NCI-H2196 treated with DMSO at 0.1 percent for 48 hours (cell line): ENCODE measurements at regions not wholly inside any gene's neighbourhood (a gene's known extent, or its start where the extent isn't known, plus 50 kb on each side); places are given as distances from the start of the nearest gene placed in this dataset.

Source experiments
- DNase-seq: peaks from one replicate; lab custom pipeline; 2025; ENCODE audit not compliant: unreplicated experiment; lab: John Stamatoyannopoulos, UW

- DNase-seq, result no peak
Observed at GRCh38 chr2:12074845-12075217, 328.4 kb downstream of the LPIN1 start.

- DNase-seq, result no peak
Observed at GRCh38 chr2:12075603-12076002, 329.2 kb downstream of the LPIN1 start.

- DNase-seq, result peak; percentile 1
Observed at GRCh38 chr2:12076810-12077209, 330.4 kb downstream of the LPIN1 start.

- no peak for DNase-seq
Observed at GRCh38 chr2:12080360-12080759, 333.9 kb downstream of the LPIN1 start.

DNA sequence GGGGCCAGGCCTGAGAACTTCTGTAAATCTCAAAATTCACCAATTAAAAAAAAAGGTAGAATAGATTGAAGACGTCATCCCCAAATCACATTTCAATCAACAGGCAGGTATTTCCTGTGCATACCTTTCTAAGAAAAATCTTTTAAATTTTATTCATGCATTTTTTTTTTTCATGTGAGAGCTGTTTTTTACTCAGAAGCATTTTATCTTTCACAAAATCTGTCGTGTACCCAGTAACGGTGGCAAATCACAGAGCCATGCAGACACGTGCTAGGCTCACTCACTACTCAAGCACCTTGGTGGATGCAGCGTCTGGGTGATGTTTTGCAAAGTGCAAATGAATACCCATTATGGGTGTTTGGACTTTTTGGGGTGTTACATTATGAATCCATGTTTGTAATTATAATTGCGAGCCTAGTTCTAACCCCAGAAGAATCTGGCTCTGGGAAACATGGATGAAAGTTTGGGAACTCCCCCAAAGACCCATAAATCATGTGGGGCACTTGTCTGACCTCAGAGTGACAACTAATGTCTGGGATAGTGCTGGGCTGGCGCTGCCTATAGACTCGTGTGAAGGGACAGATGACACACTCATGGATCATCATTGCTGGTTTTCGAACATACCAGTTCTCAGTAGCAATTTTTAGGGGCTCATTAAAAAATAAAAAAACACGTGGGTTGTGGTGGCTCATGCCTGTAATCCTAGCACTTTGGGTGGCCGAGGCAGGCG lies 335.2 kb downstream of the LPIN1 start:
- DNase-seq, result no peak

GRCh38 chr2:12083081-12083581 lies 336.7 kb downstream of the LPIN1 start:
- DNase-seq, result no peak

DNA sequence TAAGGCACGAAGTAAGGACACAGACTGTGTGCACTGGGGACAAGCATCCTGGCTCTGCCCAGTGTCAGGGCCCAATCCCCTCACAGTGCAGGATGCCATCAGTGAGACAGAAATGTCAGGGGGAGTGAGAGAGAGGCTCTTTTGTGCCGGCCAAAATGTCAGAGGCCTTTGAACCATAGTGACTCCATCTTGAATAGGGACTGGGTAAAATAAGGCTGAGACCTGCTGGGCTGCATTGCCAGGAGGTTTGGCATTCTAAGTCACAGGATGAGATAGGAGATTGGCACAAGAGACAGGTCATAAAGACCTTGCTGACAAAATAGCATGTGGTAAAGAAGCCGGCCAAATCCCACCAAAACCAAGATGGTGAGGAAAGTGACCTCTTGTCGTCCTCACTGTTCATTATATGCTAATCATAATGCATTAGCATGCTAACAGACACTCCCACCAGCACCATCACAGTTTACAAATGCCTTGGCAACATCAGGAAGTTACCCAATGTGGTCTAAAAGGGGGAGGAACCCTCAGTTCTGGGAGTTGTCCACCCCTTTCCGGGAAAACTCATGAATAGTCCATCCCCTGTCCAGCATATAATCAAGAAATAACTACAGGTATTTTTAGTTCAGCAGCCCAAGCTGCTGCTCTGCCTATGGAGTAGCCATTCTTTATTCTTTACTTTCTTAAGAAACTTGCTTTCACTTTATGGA lies 337.4 kb downstream of the LPIN1 start:
- no peak for DNase-seq

- DNase-seq, result no peak
Observed at GRCh38 chr2:12087175-12087574, 340.7 kb downstream of the LPIN1 start.

DNA sequence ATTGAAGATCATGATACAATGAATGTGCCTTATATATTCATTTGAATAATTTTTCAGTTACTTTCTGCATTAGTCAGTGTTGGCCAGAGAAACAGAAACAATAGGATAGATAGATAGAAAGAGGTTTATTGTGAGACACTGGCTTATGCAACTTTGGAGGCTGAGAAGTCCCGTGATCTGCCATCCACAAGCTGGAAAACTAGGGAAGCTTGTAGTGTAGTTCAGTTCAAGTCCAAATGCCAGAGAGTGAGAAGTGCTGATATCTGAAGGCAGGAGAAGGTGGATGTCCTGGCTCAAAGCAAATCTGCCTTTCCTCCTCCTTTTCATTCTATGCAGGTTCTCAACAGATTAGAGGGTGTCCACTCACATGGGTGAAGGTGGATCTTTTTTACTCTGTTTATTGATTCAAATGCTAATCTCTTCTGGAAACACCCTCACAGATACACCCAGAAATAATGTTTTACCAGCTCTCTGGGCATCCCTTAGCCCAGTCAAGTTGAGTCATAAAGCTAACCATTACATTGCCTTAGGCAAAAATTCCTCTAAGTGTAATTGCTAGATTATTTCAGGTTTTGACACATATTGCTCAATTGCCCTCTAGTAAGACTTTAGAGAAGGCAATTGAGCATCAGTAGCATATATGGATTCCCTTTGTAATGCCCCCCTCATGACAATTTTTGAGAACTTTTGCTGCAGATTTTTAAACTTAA lies 341.4 kb downstream of the LPIN1 start:
- DNase-seq, result no peak

GRCh38 chr2:12089001-12089400 lies 342.6 kb downstream of the LPIN1 start:
- DNase-seq, result no peak

- DNase-seq, result no peak
Observed at GRCh38 chr2:12089496-12089895, 343.1 kb downstream of the LPIN1 start.

DNA sequence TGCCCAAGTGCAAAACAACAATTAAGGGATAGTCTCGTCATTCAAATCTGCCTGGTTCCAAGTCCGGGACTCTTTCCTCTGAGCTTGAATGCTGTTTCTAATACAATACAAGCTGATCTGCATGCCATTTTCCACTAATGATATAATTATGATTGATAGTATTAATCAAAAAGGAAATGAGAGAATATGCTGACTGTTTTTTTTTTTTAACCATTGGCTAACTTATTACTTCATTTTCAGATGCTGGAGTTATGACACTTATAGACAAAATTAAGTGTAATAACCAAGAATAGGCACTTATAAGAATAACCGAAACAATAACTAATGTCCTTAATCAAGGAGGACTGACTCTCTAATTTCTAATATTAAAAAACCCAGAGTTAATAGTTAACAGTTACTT lies 343.6 kb downstream of the LPIN1 start:
- no peak for DNase-seq

DNA sequence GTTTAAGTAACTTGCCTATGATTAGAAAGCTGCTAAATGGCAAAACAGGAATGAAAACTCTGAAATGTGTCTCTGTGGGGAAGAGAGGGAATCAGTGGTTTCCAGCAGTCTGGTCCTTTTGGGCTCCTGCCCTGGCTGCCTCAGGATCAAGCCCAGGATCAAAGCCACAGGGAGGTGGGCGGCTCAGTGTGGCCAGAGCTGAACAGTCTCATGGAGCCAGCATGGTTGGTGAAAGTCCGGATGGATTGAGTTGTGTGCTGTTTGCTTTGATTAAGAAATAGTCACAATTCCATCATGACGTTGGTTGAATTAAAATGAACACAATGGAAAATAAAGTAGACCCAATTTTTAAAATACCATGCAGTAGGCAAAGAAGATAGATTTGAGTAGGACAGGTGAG lies 344.2 kb downstream of the LPIN1 start:
- DNase-seq, result no peak

DNA sequence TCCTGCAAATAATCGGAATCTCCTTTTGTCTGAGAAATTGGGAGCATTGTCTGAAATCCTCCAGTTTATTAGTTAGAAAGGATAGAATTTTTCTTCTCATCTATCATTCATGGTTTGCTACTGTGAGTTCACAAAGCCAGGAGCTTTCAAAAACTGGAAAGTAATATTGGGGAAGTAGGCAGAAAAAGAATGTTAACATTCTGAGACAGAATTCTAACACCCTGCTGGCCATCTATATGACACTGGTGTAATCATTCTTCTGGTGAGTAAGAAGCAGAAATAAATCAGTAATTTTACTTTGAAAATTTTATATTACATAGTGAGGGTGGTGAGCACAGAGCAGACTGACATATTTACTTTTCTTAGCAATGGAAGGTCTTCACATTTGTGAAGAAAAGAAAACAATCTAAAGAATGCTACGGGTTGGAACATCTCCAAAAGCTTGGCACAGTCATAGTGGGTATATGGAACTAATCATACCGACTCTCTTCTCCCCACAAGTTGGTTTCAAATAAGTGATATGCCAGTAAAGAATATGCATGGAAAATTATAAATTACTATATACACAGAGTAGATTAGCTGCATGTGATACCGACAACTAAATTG lies 344.9 kb downstream of the LPIN1 start:
- DNase-seq, result no peak

DNA sequence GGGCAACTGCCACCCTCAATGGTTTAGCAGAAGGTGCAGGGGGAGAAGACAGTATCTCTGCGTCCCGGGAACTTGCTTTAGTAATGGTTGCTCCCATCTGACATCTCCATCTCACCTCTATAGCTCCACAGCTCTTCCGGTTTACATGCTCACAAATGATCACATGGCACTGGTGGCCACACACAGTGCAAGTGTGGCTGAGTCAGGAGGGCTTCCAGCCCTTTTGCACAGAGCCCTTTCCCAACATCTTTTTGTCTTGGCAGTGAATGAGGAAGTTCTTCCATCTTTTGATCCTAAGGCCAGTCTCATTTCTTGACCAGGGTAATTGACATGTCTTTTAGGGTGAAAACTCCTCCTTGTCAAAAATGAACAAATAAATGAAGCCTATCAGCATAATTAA lies 347.7 kb downstream of the LPIN1 start:
- no peak for DNase-seq

DNA sequence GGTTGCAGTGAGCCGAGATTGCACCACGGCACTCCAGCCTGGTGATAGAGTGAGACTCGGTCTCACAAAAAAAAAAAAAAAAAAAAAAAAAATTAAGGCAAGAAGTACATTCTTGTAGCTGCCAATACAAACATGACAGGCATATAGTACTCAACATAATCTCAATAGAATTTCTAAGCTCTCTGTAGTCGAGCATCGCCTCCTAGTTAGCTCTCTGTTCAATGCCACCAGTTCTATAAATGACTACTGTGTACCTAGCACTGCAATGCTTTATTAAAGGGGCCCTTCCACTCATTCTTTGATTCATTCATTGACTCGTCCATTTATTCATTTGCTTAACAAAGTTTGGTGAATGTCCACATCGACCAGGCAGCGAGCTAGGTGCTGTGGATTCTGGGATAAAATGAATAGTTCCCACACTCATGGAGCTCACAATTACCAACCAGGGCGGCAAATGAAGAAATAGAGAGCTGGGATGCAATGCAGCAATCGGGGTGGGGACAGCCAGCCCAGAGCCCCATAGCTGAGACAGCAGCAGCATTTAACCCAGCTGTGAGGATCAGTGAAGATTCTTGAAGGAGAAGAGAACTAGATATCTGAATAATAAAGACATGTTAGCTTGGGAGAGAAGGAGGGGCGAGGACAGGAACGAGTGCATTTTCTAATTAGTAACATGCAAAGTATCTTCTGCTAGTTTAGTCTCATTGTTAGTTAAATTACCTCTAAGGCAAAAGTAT lies 349.8 kb downstream of the LPIN1 start:
- DNase-seq, result no peak

DNA sequence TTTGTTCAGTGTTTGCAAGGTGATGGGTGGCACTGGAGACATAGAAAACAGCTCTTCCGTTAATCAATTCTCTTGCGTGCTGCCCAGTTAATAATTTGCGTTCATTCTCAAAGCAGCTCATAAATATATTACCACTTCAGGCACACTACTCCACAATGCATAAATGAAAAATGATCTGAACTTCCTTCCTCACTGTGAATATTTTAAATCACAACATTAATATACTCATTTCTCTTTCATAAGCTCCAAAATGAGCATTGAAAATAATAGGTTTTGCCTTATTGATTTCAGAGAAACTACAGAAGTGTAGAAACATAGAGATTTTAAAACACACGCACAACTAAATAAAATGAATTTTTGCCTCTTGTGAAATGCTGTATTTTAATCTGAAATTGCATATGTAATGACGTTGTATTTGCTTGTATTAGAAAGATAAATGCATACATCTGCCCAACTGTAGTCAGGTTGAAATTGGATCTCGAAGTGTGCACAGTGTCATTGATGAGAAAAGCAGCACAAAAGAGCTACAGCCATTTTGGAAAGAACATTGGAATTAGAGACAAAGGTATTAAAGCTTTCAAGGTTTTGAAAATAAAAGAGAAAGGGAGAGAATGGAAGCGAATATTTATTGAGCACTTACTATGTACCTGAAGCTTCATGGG lies 350.5 kb downstream of the LPIN1 start:
- DNase-seq, result no peak

DNA sequence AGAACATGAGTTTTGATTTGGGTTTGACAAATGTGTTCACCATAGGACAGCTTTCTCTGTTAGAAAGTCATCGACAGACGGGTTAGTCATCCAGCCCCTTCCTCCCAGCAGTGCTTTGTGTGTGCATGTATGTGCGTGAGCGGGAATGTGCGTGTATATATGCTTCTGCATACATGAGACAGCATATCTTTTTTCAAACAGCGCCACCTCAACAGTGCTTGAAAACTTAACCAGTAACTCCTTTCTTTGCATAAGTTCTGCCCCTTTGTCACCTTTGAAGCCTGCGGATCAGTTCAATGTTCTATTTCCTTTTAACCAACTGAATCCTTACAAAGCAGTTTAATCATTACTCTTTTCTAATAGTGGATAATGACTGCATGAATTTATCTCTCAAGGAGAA lies 351.4 kb downstream of the LPIN1 start:
- DNase-seq, result no peak

GRCh38 chr2:12099374-12099773 lies 352.9 kb downstream of the LPIN1 start:
- no peak for DNase-seq

DNA sequence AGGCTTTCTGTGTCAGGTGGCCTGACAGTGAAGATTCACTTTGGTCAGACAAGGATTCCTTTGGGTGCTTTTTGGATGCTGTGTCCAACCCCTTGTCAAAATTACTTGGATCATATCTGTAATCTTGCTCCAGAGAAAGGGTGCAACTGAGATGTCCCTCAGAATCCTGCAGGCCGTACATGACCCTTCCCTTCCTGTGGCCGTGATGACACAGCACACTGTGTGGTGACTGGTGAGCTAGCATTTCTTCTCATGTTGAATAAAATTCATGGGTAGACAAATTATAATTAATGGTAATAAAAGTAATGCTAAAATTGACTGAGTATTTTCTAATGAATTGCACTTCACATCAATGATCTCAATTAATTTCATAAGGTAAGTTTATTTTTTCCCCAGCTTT lies 356.2 kb downstream of the LPIN1 start:
- DNase-seq, result no peak
